OCI-LY7 (cell line): ENCODE measurements at regions not wholly inside any gene's neighbourhood (a gene's known extent, or its start where the extent isn't known, plus 50 kb on each side); places are given as distances from the start of the nearest gene placed in this dataset.

Experiments
- CTCF ChIP-seq: fragments of 200-600 bp; sonication (generic); conservative IDR thresholded peaks from 2 replicates; pipeline ENCODE4 v1.5.1; 2014; ENCODE audit warnings: mild to moderate bottlenecking, antibody characterized with exemption, low read length, moderate library complexity, mixed read lengths
- EZH2phosphoT487 ChIP-seq: fragments of 200-600 bp; sonication (generic); IDR thresholded peaks from 2 replicates; pipeline ENCODE4 v1.6.1; 2018; ENCODE audit warnings: low read depth, borderline replicate concordance, mild to moderate bottlenecking, mixed run types, antibody characterized with exemption, low read length, moderate library complexity, mixed read lengths

- TF ChIP-seq CTCF, result no peak
- no peak for TF ChIP-seq EZH2phosphoT487
Observed at GRCh38 chr1:17877896-17878295, 122.8 kb downstream of the ACTL8 start.
